ENCODE measurements at regions not wholly inside any gene's neighbourhood (a gene's known extent, or its start where the extent isn't known, plus 50 kb on each side); places are given as distances from the start of the nearest gene placed in this dataset.

DNA sequence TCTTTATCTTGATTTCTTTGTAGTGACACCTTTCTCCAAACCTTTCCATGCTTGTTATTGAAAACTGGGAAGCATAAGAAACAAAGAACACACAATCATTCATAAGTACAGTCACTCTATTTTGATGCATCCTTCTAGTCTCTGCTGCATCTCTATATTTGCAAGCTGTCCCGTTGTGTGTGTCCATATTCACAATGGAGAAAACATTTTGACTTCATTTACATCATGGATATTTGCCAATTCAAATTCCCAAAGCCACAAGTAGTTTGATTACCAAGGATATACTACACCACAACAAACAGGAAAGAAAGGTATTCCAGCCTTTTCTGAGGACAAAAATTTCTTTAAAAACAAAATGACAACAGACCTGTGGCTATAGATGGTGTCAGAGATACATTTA is 673.8 kb downstream of the STIM2 start:
- CTCF ChIA-PET, result no interaction called here
- Histone ChIP-seq H3K27me3 (ENCODE audit: control insufficient read depth in 1 of 2, insufficient read depth in 2 of 2, low read length in 2 of 2) (no peaks in the 10 kb centered on the region), H3K4me3 (ENCODE audit: low read length) (no peak overlapping the region), H3K9me3 (ENCODE audit: control insufficient read depth in 1 of 2, insufficient read depth in 1 of 2, low read length in 2 of 2) (peaks cover 0 to 4% of the 10 kb centered on the region in 2 experiments), H3K36me3 (ENCODE audit: insufficient read depth, low read length) (no peaks in the 10 kb centered on the region), H3K27ac (ENCODE audit: low read depth in 1 of 2, low read length in 2 of 2) (no peak overlapping the region), H3K4me1 (ENCODE audit: insufficient read depth, low read length) (no peaks in the 10 kb centered on the region)
- H3K36me3 Mint-ChIP-seq (ENCODE audit: low read depth), result no peaks in the 10 kb centered on the region
- POLR2A ChIA-PET, result no interaction called here
- H3K4me1 Mint-ChIP-seq (ENCODE audit: low read depth), result no peaks in the 10 kb centered on the region
- TF ChIP-seq, protein P1, sequence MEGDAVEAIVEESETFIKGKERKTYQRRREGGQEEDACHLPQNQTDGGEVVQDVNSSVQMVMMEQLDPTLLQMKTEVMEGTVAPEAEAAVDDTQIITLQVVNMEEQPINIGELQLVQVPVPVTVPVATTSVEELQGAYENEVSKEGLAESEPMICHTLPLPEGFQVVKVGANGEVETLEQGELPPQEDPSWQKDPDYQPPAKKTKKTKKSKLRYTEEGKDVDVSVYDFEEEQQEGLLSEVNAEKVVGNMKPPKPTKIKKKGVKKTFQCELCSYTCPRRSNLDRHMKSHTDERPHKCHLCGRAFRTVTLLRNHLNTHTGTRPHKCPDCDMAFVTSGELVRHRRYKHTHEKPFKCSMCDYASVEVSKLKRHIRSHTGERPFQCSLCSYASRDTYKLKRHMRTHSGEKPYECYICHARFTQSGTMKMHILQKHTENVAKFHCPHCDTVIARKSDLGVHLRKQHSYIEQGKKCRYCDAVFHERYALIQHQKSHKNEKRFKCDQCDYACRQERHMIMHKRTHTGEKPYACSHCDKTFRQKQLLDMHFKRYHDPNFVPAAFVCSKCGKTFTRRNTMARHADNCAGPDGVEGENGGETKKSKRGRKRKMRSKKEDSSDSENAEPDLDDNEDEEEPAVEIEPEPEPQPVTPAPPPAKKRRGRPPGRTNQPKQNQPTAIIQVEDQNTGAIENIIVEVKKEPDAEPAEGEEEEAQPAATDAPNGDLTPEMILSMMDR (IDR thresholded peaks at IDR 0.05), result no peak
- peaks cover 4% of the 10 kb centered on the region for H3K9me3 Mint-ChIP-seq
- no peak overlapping the region for H3K27ac Mint-ChIP-seq
- no peak for DNase-seq
- ATAC-seq (ENCODE audit: poor library complexity), result no peak
- H3K4me3 Mint-ChIP-seq, result no peak overlapping the region
- intact Hi-C loops (cut with DNase I, micrococcal nuclease), result no loop called here
- H3K27me3 Mint-ChIP-seq, result no peaks in the 10 kb centered on the region

DNA sequence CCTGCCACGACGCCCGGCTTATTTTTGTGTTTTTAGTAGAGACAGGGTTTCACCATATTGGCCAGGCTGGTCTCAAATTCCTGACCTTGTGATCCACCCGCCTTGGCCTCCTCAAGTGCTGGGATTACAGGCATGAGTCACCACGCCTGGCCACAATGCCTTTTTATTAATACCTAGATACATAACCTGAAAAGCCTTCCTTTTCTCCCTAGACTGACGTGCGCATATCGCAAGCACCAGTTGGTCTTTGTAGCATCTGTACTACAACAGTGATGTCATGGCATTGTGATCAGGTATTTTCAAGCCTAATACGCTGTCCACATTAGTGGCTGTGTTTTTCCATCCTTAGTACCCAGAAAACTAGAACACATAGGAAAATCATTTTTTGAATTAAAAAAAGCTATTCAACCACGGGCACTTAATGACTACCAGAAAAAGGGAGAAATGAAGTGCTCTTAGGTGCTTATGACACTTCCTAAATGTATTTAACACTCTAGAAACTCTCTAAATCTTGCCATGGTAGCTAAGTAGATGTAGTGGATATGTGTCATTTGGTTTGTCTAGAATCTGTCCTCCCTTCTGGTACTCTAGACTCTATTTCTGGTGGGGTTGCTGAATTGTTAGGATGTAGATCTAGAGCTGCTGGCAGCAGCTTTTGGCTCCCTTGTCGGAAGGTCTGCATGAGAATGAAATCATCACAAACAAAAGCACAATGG is 707.8 kb downstream of the STIM2 start:
- H3K27ac ChIP-seq (ENCODE audit: low read depth in 1 of 2, low read length in 2 of 2), result no peak overlapping the region
- H3K27me3 ChIP-seq (ENCODE audit: control insufficient read depth in 1 of 2, insufficient read depth in 2 of 2, low read length in 2 of 2), result no peaks in the 10 kb centered on the region
- no peaks in the 10 kb centered on the region for H3K36me3 ChIP-seq (ENCODE audit: insufficient read depth, low read length)
- POLR2A ChIA-PET, result no interaction called here
- H3K9me3 Mint-ChIP-seq, result peaks cover 3% of the 10 kb centered on the region
- CTCF ChIA-PET, result no interaction called here
- no peaks in the 10 kb centered on the region for H3K4me1 ChIP-seq (ENCODE audit: insufficient read depth, low read length)
- no peak overlapping the region for H3K4me3 ChIP-seq (ENCODE audit: low read length)
- H3K27ac Mint-ChIP-seq, result no peak overlapping the region
- DNase-seq, result no peak
- no peaks in the 10 kb centered on the region for H3K4me1 Mint-ChIP-seq (ENCODE audit: low read depth)
- no peaks in the 10 kb centered on the region for H3K36me3 Mint-ChIP-seq (ENCODE audit: low read depth)
- H3K4me3 Mint-ChIP-seq, result no peak overlapping the region
- peaks cover 0 to 3% of the 10 kb centered on the region in 2 experiments for H3K9me3 ChIP-seq (ENCODE audit: control insufficient read depth in 1 of 2, insufficient read depth in 1 of 2, low read length in 2 of 2)
- TF ChIP-seq, protein P1 (IDR thresholded peaks at IDR 0.05), result no peak
- intact Hi-C loops (cut with DNase I, micrococcal nuclease), result no loop called here
- ATAC-seq (ENCODE audit: poor library complexity), result no peak
- H3K27me3 Mint-ChIP-seq, result no peaks in the 10 kb centered on the region

DNA sequence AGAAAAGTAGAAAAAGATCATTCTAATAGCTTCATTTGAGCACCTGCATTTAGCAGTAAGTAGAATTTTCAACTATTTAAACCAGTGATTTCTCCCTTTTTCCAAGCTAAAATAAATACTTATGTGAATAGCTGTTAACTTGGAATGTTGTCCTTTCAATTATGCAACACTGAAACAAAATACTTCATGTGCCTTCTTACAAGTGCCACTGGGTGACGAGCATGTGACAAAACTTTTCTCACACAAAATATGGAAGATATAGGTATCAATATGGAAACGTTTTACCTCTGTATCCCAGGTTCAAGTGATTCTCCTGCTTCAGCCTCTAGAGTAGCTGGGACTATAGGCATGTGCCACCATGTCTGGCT is 708.3 kb downstream of the STIM2 start:
- Histone ChIP-seq H3K27ac (ENCODE audit: low read depth in 1 of 2, low read length in 2 of 2) (no peak overlapping the region), H3K4me3 (ENCODE audit: low read length) (no peak overlapping the region), H3K27me3 (ENCODE audit: control insufficient read depth in 1 of 2, insufficient read depth in 2 of 2, low read length in 2 of 2) (no peaks in the 10 kb centered on the region), H3K4me1 (ENCODE audit: insufficient read depth, low read length) (no peaks in the 10 kb centered on the region), H3K36me3 (ENCODE audit: insufficient read depth, low read length) (no peaks in the 10 kb centered on the region), H3K9me3 (ENCODE audit: control insufficient read depth in 1 of 2, insufficient read depth in 1 of 2, low read length in 2 of 2) (peaks cover 0 to 3% of the 10 kb centered on the region in 2 experiments)
- DNase-seq (no peak), ATAC-seq (ENCODE audit: poor library complexity) (no peak)
- ChIA-PET POLR2A (no interaction called here), CTCF (no interaction called here)
- H3K27ac Mint-ChIP-seq, result no peak overlapping the region
- no peak overlapping the region for H3K4me3 Mint-ChIP-seq
- peaks cover 3% of the 10 kb centered on the region for H3K9me3 Mint-ChIP-seq
- TF ChIP-seq, protein P1 (IDR thresholded peaks at IDR 0.05), result no peak
- intact Hi-C loops (cut with DNase I, micrococcal nuclease), result no loop called here
- H3K27me3 Mint-ChIP-seq, result no peaks in the 10 kb centered on the region
- H3K4me1 Mint-ChIP-seq (ENCODE audit: low read depth), result no peaks in the 10 kb centered on the region
- H3K36me3 Mint-ChIP-seq (ENCODE audit: low read depth), result no peaks in the 10 kb centered on the region

Data from CD4-positive, alpha-beta T cell (primary cell).